Astrocyte (in vitro differentiated cells and primary cell): ENCODE measurements at regions not wholly inside any gene's neighbourhood (a gene's known extent, or its start where the extent isn't known, plus 50 kb on each side); places are given as distances from the start of the nearest gene placed in this dataset.

Experiments used
- CTCF ChIP-seq: IDR thresholded peaks from 2 replicates; pipeline ENCODE4 v1.5.1; 2011; ENCODE audit warnings: low read depth, mild to moderate bottlenecking, inconsistent platforms, low read length, moderate library complexity; ENCODE audit not compliant: insufficient read depth
- EZH2 ChIP-seq: IDR thresholded peaks from 2 replicates; pipeline ENCODE4 v1.6.1; 2012; ENCODE audit warnings: mild to moderate bottlenecking, low read length, inconsistent platforms; ENCODE audit not compliant: insufficient read depth

DNA sequence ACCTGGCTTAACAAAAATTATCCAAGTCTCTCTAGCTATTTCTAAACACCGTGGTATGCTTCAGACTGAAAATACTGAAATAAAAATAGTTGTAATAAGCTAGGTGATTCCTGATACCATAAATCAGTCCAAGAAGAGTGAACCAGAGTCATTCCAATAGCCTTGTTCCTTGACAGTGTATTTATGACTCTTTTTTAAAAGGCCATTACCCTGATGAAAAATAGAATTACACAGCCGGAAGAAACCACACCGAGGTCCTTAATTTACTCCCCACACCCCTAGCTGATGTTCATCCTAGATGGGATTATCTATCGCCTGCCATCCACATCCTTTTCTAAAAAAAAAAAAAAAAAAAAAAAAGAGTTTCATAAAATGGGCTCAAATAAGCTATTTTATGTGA, 457.6 kb upstream of the GRAMD2B start:
- TF ChIP-seq CTCF (no peak), EZH2 (no peak)
